H1 (cell line): ENCODE measurements at regions not wholly inside any gene's neighbourhood (a gene's known extent, or its start where the extent isn't known, plus 50 kb on each side); places are given as distances from the start of the nearest gene placed in this dataset.
A peak's percentile ranks its signal among the peaks of the same experiment; 100 is the strongest.
"Not testable (repeated sequence)": the region's sequence is repeated elsewhere in the genome, so short reads cannot be mapped to it uniquely, and the experiment has no call there.

ENCODE experiments used
- CTCF ChIA-PET: fragments of 300-600 bp; sonication (Branson Sonifier 250); formaldehyde crosslinking; loops from one replicate; lab custom pipeline; 2021; ENCODE audit not compliant: partially characterized antibody; lab: Charles Lee
- POLR2A ChIA-PET: fragments of 300-600 bp; sonication (Branson Sonifier 250); formaldehyde crosslinking; loops from one replicate; lab custom pipeline; 2021; ENCODE audit warnings: inconsistent platforms; ENCODE audit not compliant: partially characterized antibody; lab: Charles Lee
- DNase-seq, 2 experiments: peaks; one replicate each; pipeline versions ENCODE4 v3.0.0 to v3.0.0-alpha.2; 2010 to 2022; ENCODE audit warnings: low spot score in 2 of 2, low read depth in 1 of 2, mixed read lengths in 1 of 2
- FAIRE-seq: peaks from 2 replicates; lab custom pipeline; 2011; peaks lifted over from hg19 to GRCh38; lab: Jason Lieb, UNC
- H2AFZ ChIP-seq: 2 replicates; pipeline ENCODE4 v1.8.1; 2012; ENCODE audit warnings: low read length, inconsistent platforms
- H2AK5ac ChIP-seq: 2 replicates; pipeline ENCODE4 v1.6.1; 2013; ENCODE audit warnings: low read depth, low read length
- H2BK120ac ChIP-seq: replicated peaks from 2 replicates; pipeline ENCODE3; 2013; ENCODE audit warnings: low read depth, low read length, inconsistent platforms
- H2BK12ac ChIP-seq: 2 replicates; pipeline ENCODE4 v1.6.1; 2013; ENCODE audit warnings: low read depth, low read length
- H2BK15ac ChIP-seq: 2 replicates; pipeline ENCODE4 v1.6.1; 2013; ENCODE audit warnings: low read length
- H2BK20ac ChIP-seq: 2 replicates; pipeline ENCODE4 v1.6.1; 2013; ENCODE audit warnings: low read length
- H2BK5ac ChIP-seq: 2 replicates; pipeline ENCODE4 v1.6.1; 2013; ENCODE audit warnings: low read depth, low read length
- H3K14ac ChIP-seq: 2 replicates; pipeline ENCODE4 v1.6.1; 2013; ENCODE audit warnings: inconsistent platforms; ENCODE audit not compliant: insufficient read length
- H3K18ac ChIP-seq: 2 replicates; pipeline ENCODE4 v1.6.1; 2013; ENCODE audit warnings: low read length; ENCODE audit errors: extremely low read depth
- H3K23ac ChIP-seq: 2 replicates; pipeline ENCODE4 v1.6.1; 2013; ENCODE audit warnings: inconsistent platforms; ENCODE audit not compliant: insufficient read length
- H3K23me2 ChIP-seq: 2 replicates; pipeline ENCODE4 v1.6.1; 2013; ENCODE audit warnings: low read depth, low read length
- H3K27ac ChIP-seq: 2 replicates; pipeline ENCODE4 v1.6.1; 2011; ENCODE audit warnings: low read depth, low read length, inconsistent platforms
- H3K27me3 ChIP-seq, 4 experiments: replicated peaks in 1 of 4; 1 replicate in 1 of 4; 2 replicates in 3 of 4; pipeline versions ENCODE4 v1.6.1 to v1.8.1; 2011 to 2013; ENCODE audit warnings: low read length in 3 of 4, mild to moderate bottlenecking in 3 of 4, inconsistent platforms in 2 of 4, mixed read lengths in 2 of 4, moderate library complexity in 1 of 4; ENCODE audit not compliant: control insufficient read depth in 3 of 4, insufficient read depth in 3 of 4; ENCODE audit errors: extremely low read depth in 1 of 4
- H3K36me3 ChIP-seq, 4 experiments: 2 replicates each; pipeline versions ENCODE4 v1.6.1 to v1.8.1; 2011 to 2013; ENCODE audit warnings: mild to moderate bottlenecking in 4 of 4, low read length in 3 of 4, moderate library complexity in 2 of 4, control low read depth in 1 of 4, inconsistent platforms in 1 of 4; ENCODE audit not compliant: insufficient read depth in 4 of 4, control insufficient read depth in 2 of 4
- H3K4ac ChIP-seq: replicated peaks from 2 replicates; pipeline ENCODE3; 2013; ENCODE audit warnings: low read length, low read depth, mixed read lengths, inconsistent platforms; ENCODE audit not compliant: insufficient read length
- H3K4me1 ChIP-seq, 4 experiments: replicated peaks in 1 of 4; 1 replicate in 1 of 4; 2 replicates in 3 of 4; pipeline versions ENCODE4 v1.6.1 to v1.8.1; 2011 to 2013; ENCODE audit warnings: low read length in 3 of 4, inconsistent platforms in 2 of 4, mixed read lengths in 1 of 4; ENCODE audit not compliant: insufficient read depth in 4 of 4, control insufficient read depth in 3 of 4
- H3K4me2 ChIP-seq, 2 experiments: 2 replicates each; pipeline versions ENCODE4 v1.6.1 to v1.8.1; 2011 to 2013; ENCODE audit warnings: low read depth in 2 of 2, low read length in 2 of 2, control low read depth in 1 of 2, inconsistent platforms in 1 of 2, mild to moderate bottlenecking in 1 of 2; ENCODE audit not compliant: insufficient read depth in 1 of 2
- H3K4me3 ChIP-seq, 4 experiments: fragments of 200-600, 300-600 bp in 1 of 4; sonication (generic), shearing (Covaris generic), sonication (Bioruptor Twin) in 1 of 4; 2 replicates each; pipeline versions ENCODE4 v1.5.1 to v1.8.1; 2011 to 2016; ENCODE audit warnings: low read length in 4 of 4, low read depth in 3 of 4, control low read depth in 2 of 4, inconsistent platforms in 2 of 4, mild to moderate bottlenecking in 2 of 4, mixed read lengths in 1 of 4, moderate library complexity in 1 of 4; ENCODE audit not compliant: insufficient read depth in 2 of 4; ENCODE audit errors: extremely low read depth in 1 of 4
- H3K56ac ChIP-seq: replicated peaks from 2 replicates; pipeline ENCODE3; 2013; ENCODE audit warnings: low read depth, mild to moderate bottlenecking, mixed read lengths, low read length, inconsistent platforms; ENCODE audit not compliant: insufficient read length
- H3K79me1 ChIP-seq: 2 replicates; pipeline ENCODE4 v1.6.1; 2013; ENCODE audit warnings: low read depth, low read length, control low read depth
- H3K79me2 ChIP-seq, 2 experiments: 2 replicates each; pipeline versions ENCODE4 v1.6.1 to v1.8.1; 2012 to 2013; ENCODE audit warnings: low read length in 2 of 2, mild to moderate bottlenecking in 2 of 2, inconsistent platforms in 1 of 2; ENCODE audit not compliant: insufficient read depth in 2 of 2, control insufficient read depth in 1 of 2
- H3K9ac ChIP-seq, 4 experiments: replicated peaks in 1 of 4; 1 replicate in 1 of 4; 2 replicates in 3 of 4; pipeline versions ENCODE4 v1.6.1 to v1.8.1; 2011 to 2013; ENCODE audit warnings: low read depth in 3 of 4, low read length in 3 of 4, control low read depth in 2 of 4, mild to moderate bottlenecking in 2 of 4, moderate library complexity in 2 of 4, inconsistent platforms in 1 of 4; ENCODE audit errors: extremely low read depth in 1 of 4
- H3K9me3 ChIP-seq, 2 experiments: 2 replicates each; pipeline versions ENCODE4 v1.6.1 to v1.8.1; 2012 to 2013; ENCODE audit warnings: mild to moderate bottlenecking in 2 of 2, moderate library complexity in 2 of 2, control low read depth in 1 of 2, inconsistent platforms in 1 of 2, low read depth in 1 of 2, low read length in 1 of 2, mixed read lengths in 1 of 2; ENCODE audit not compliant: insufficient read depth in 2 of 2
- H4K20me1 ChIP-seq, 2 experiments: replicated peaks in 1 of 2; 2 replicates each; pipeline versions ENCODE3 to v1.8.1; 2011 to 2013; ENCODE audit warnings: inconsistent platforms in 2 of 2, low read length in 2 of 2, mild to moderate bottlenecking in 1 of 2; ENCODE audit not compliant: insufficient read depth in 2 of 2, control insufficient read depth in 1 of 2
- H4K5ac ChIP-seq: 2 replicates; pipeline ENCODE4 v1.6.1; 2013; ENCODE audit warnings: low read length, low read depth, mixed read lengths, inconsistent platforms; ENCODE audit not compliant: insufficient read length
- H4K8ac ChIP-seq: 2 replicates; pipeline ENCODE4 v1.8.0; 2013; ENCODE audit warnings: mild to moderate bottlenecking, moderate library complexity, low read length, inconsistent platforms; ENCODE audit not compliant: insufficient read depth; ENCODE audit errors: extremely low read depth
- H4K91ac ChIP-seq: replicated peaks from 2 replicates; pipeline ENCODE3; 2013; ENCODE audit warnings: low read length, mixed read lengths, inconsistent platforms; ENCODE audit not compliant: insufficient read length
- WGBS, 2 experiments: shearing (Covaris generic) in 1 of 2; methylation state at CpG; one replicate each; pipeline versions ENCODE4 v1.1.6 to v1.1.7; 2013 to 2015; ENCODE audit warnings: low lambda C conversion rate in 2 of 2, mixed read lengths in 2 of 2, inconsistent platforms in 1 of 2, low coverage in 1 of 2, missing lambda C conversion rate in 1 of 2; ENCODE audit not compliant: insufficient replicate concordance in 2 of 2, insufficient coverage in 1 of 2, insufficient read length in 1 of 2; ENCODE audit errors: extremely low coverage in 1 of 2, missing lambda C conversion rate in 1 of 2; 5-methylcytosine and 5-hydroxymethylcytosine counted together

- peaks cover 0 to 14% (median 4%) of the 10 kb centered on the region in 4 experiments; a peak in 3 of 8 replicates for H3K36me3 ChIP-seq
- H2BK15ac ChIP-seq, DNase-seq, H3K27me3 ChIP-seq, H2BK12ac ChIP-seq, H4K91ac ChIP-seq, H2BK20ac ChIP-seq, H3K23ac ChIP-seq, H3K4ac ChIP-seq, CTCF ChIA-PET, H3K23me2 ChIP-seq, H4K5ac ChIP-seq, H3K9me3 ChIP-seq, H3K14ac ChIP-seq, H3K79me1 ChIP-seq, H2BK120ac ChIP-seq, H4K8ac ChIP-seq, FAIRE-seq, H2AFZ ChIP-seq, H2AK5ac ChIP-seq, H4K20me1 ChIP-seq: not testable (repeated sequence)
- peak overlapping the region; percentile 71 to 85 for H3K4me2 ChIP-seq
- peak overlapping the region; percentile 75; the same call in 1 of the 2 replicates for H3K27ac ChIP-seq
- peak overlapping the region; percentile 50 to 94 (median 77) for H3K4me3 ChIP-seq
- H2BK5ac ChIP-seq, result peak overlapping the region; percentile 91
- POLR2A ChIA-PET, result interaction anchor here (1.4 kb wide), 1 partner anchor 11 kb away, joined by 3 read pairs; no protein-coding TSS in a partner anchor
- peak overlapping the region in 3 of 4 experiments; percentile 64 to 82 (median 78); a peak in 6 of 7 replicates for H3K9ac ChIP-seq
- peak overlapping the region; percentile 93 for H3K18ac ChIP-seq
- peaks cover 0 to 10% (median 2%) of the 10 kb centered on the region in 4 experiments; a peak in 2 of 7 replicates for H3K4me1 ChIP-seq
- peaks cover 5 to 74% of the 10 kb centered on the region in 2 experiments; a peak in 3 of 4 replicates for H3K79me2 ChIP-seq
- 4% methylated on average over 11 of the region's 11 CpGs; no CpG with 5 or more reads in 1 of the 2 experiments for WGBS, 2 experiments
- peak overlapping the region; percentile 30 for H3K56ac ChIP-seq
Measured at GRCh38 chr5:106979178-106979577, 691.6 kb downstream of the EFNA5 start.
